Muscle layer of duodenum (tissue), 2 donors: ENCODE measurements at regions not wholly inside any gene's neighbourhood (a gene's known extent, or its start where the extent isn't known, plus 50 kb on each side); places are given as distances from the start of the nearest gene placed in this dataset.

Experiments used
- H3K27ac ChIP-seq: one replicate; pipeline ENCODE4 v1.7.0; 2013; ENCODE audit warnings: mild to moderate bottlenecking, low read length
- H3K27me3 ChIP-seq: one replicate; pipeline ENCODE4 v1.7.0; 2013; ENCODE audit warnings: low read depth, mild to moderate bottlenecking, control low read depth, low read length
- H3K36me3 ChIP-seq, 2 donors: one replicate each; pipeline ENCODE4 v1.7.0; 2013; ENCODE audit warnings: low read length in 2 of 2, control low read depth in 1 of 2, mild to moderate bottlenecking in 1 of 2; ENCODE audit not compliant: insufficient read depth in 2 of 2, control insufficient read depth in 1 of 2
- H3K4me1 ChIP-seq, 2 donors: one replicate each; pipeline ENCODE4 v1.7.0; 2013; ENCODE audit warnings: low read length in 2 of 2, mild to moderate bottlenecking in 2 of 2, control low read depth in 1 of 2, moderate library complexity in 1 of 2; ENCODE audit not compliant: insufficient read depth in 2 of 2, control insufficient read depth in 1 of 2
- H3K4me3 ChIP-seq, 2 donors: one replicate each; pipeline ENCODE4 v1.7.0; 2013; ENCODE audit warnings: low read length in 2 of 2, low read depth in 1 of 2, mild to moderate bottlenecking in 1 of 2
- H3K9me3 ChIP-seq, 2 donors: one replicate each; pipeline ENCODE4 v1.7.0; 2013; ENCODE audit warnings: low read length in 2 of 2, control low read depth in 1 of 2, mild to moderate bottlenecking in 1 of 2; ENCODE audit not compliant: control insufficient read depth in 1 of 2
- donor health status: healthy.

- Histone ChIP-seq H3K36me3 (no peaks in the 10 kb centered on the region), H3K4me3 (no peak overlapping the region), H3K27me3 (no peaks in the 10 kb centered on the region), H3K9me3 (no peaks in the 10 kb centered on the region), H3K4me1 (no peaks in the 10 kb centered on the region), H3K27ac (no peak overlapping the region)
Observed at GRCh38 chr6:167500961-167501360, 176.1 kb downstream of the TTLL2 start.

- Histone ChIP-seq H3K36me3 (no peaks in the 10 kb centered on the region), H3K27ac (no peak overlapping the region), H3K4me1 (no peaks in the 10 kb centered on the region), H3K9me3 (no peaks in the 10 kb centered on the region), H3K27me3 (no peaks in the 10 kb centered on the region), H3K4me3 (no peak overlapping the region)
Observed at GRCh38 chr6:167501831-167502385, 177.0 kb downstream of the TTLL2 start.

- Histone ChIP-seq H3K4me3 (no peak overlapping the region), H3K9me3 (no peaks in the 10 kb centered on the region), H3K36me3 (no peaks in the 10 kb centered on the region), H3K27ac (no peak overlapping the region), H3K4me1 (no peaks in the 10 kb centered on the region), H3K27me3 (no peaks in the 10 kb centered on the region)
Observed at GRCh38 chr6:167502471-167502870, 177.6 kb downstream of the TTLL2 start.

- H3K27me3 ChIP-seq, result no peaks in the 10 kb centered on the region
- H3K4me1 ChIP-seq, result no peaks in the 10 kb centered on the region
- no peak overlapping the region for H3K4me3 ChIP-seq
- no peak overlapping the region for H3K27ac ChIP-seq
- H3K36me3 ChIP-seq, result no peaks in the 10 kb centered on the region
- no peaks in the 10 kb centered on the region for H3K9me3 ChIP-seq
Observed at GRCh38 chr6:167504385-167504961, 179.6 kb downstream of the TTLL2 start.

- Histone ChIP-seq H3K9me3 (no peaks in the 10 kb centered on the region), H3K27me3 (no peaks in the 10 kb centered on the region), H3K27ac (no peak overlapping the region), H3K4me3 (no peak overlapping the region), H3K4me1 (no peaks in the 10 kb centered on the region), H3K36me3 (no peaks in the 10 kb centered on the region)
Observed at GRCh38 chr6:167505199-167505598, 180.3 kb downstream of the TTLL2 start.

GRCh38 chr6:167505782-167506181 lies 180.9 kb downstream of the TTLL2 start:
- H3K9me3 ChIP-seq, result no peaks in the 10 kb centered on the region
- H3K4me3 ChIP-seq, result no peak overlapping the region
- H3K27me3 ChIP-seq, result no peaks in the 10 kb centered on the region
- no peaks in the 10 kb centered on the region for H3K36me3 ChIP-seq
- H3K4me1 ChIP-seq, result no peaks in the 10 kb centered on the region
- no peak overlapping the region for H3K27ac ChIP-seq

- Histone ChIP-seq H3K9me3 (no peaks in the 10 kb centered on the region), H3K27ac (no peak overlapping the region), H3K4me3 (no peak overlapping the region), H3K4me1 (no peaks in the 10 kb centered on the region), H3K27me3 (no peaks in the 10 kb centered on the region), H3K36me3 (no peaks in the 10 kb centered on the region)
Observed at GRCh38 chr6:167506443-167507301, 181.8 kb downstream of the TTLL2 start.

GRCh38 chr6:167507376-167507945 lies 182.6 kb downstream of the TTLL2 start:
- H3K9me3 ChIP-seq, result no peaks in the 10 kb centered on the region
- no peaks in the 10 kb centered on the region for H3K27me3 ChIP-seq
- H3K27ac ChIP-seq, result no peak overlapping the region
- no peaks in the 10 kb centered on the region for H3K36me3 ChIP-seq
- no peaks in the 10 kb centered on the region for H3K4me1 ChIP-seq
- H3K4me3 ChIP-seq, result no peak overlapping the region

GRCh38 chr6:167508919-167509852 lies 184.3 kb downstream of the TTLL2 start:
- H3K4me3 ChIP-seq, result no peak overlapping the region
- H3K9me3 ChIP-seq, result no peaks in the 10 kb centered on the region
- H3K27me3 ChIP-seq, result no peaks in the 10 kb centered on the region
- H3K4me1 ChIP-seq, result no peaks in the 10 kb centered on the region
- H3K27ac ChIP-seq, result no peak overlapping the region
- no peaks in the 10 kb centered on the region for H3K36me3 ChIP-seq

- no peaks in the 10 kb centered on the region for H3K27me3 ChIP-seq
- H3K4me1 ChIP-seq, result no peaks in the 10 kb centered on the region
- H3K4me3 ChIP-seq, result no peak overlapping the region
- H3K27ac ChIP-seq, result no peak overlapping the region
- H3K9me3 ChIP-seq, result no peaks in the 10 kb centered on the region
- H3K36me3 ChIP-seq, result no peaks in the 10 kb centered on the region
Observed at GRCh38 chr6:167509853-167510220, 185.0 kb downstream of the TTLL2 start.

GRCh38 chr6:167510648-167511047 lies 185.8 kb downstream of the TTLL2 start:
- H3K9me3 ChIP-seq, result no peaks in the 10 kb centered on the region
- H3K27me3 ChIP-seq, result no peaks in the 10 kb centered on the region
- H3K4me3 ChIP-seq, result no peak overlapping the region
- H3K36me3 ChIP-seq, result no peaks in the 10 kb centered on the region
- H3K27ac ChIP-seq, result no peak overlapping the region
- H3K4me1 ChIP-seq, result no peaks in the 10 kb centered on the region
